ENCODE measurements at regions not wholly inside any gene's neighbourhood (a gene's known extent, or its start where the extent isn't known, plus 50 kb on each side); places are given as distances from the start of the nearest gene placed in this dataset.
A peak's percentile ranks its signal among the peaks of the same experiment; 100 is the strongest.

DNA sequence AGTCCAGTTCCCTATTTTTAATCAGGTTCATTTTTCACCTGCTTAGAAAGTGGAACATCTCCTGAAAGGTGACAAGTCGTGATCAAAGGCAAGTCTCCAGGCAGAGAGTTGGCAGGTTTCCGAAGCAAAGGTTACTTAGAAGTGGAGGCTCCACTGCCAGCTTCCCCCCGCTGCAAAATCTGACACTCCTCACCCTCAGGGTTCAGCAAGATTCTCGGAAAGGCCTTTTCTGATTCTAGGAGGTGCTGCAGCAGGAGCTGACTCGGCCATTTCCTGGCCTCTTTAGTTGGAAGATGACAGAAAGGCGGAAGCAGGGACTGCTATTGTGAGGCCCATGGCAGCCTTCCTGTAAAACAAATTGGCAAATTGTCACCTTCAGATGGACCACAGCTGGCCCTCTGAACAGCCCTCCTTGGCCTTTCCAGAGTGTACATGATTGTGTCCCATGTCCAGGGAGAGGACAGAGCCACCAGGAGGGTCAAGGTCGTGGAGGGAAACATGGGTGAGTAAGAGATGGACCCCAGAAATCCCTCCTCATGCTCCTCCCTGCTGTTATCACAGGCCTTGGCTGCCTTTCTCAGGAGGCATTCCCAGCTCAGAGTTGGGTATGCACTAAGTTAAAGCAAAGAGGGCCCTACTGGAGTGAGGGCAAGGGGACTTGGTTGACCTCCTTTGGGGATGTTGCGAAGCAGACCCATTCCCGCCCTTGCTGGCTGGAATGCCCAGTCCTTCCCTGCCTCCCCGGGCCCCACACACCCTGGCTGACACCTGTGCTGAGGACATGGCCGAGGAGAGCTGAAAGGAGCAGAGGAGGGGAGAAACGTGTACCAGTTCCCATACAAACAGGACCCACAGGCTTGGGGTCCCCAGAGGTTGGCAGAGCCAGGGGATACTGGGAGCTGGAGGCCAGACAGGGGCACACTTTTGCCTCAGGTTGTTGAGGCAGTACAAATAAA, 115.5 kb upstream of the IRF2BP2 start:
- 57% methylated on average over 7 of the region's 12 CpGs for WGBS (ENCODE audit: insufficient coverage)
- Histone ChIP-seq H3K9ac (ENCODE audit: low read length) (no peak overlapping the region), H3K36me3 (replicated peaks in 1 of 2; ENCODE audit: control extremely low read depth in 1 of 2, control insufficient read depth in 1 of 2, extremely low read depth in 1 of 2, insufficient read depth in 2 of 2, low read length in 1 of 2) (no peaks in the 10 kb centered on the region), H3K9me3 (ENCODE audit: control extremely low read depth in 1 of 3, control insufficient read depth in 2 of 3, insufficient read depth in 1 of 3, low read length in 2 of 3) (no peaks in the 10 kb centered on the region), H3K4me2 (replicated peaks; ENCODE audit: low read depth, low read length, poor library complexity, severe bottlenecking) (peak overlapping the region; percentile 72), H4K20me1 (ENCODE audit: control insufficient read depth, insufficient read depth, low read length, poor library complexity, severe bottlenecking) (no peaks in the 10 kb centered on the region), H3K4me3 (ENCODE audit: control extremely low read depth in 1 of 5, extremely low read depth in 1 of 5, insufficient read depth in 1 of 5, low read depth in 2 of 5, low read length in 4 of 5) (no peak overlapping the region), H3K27me3 (replicated peaks in 1 of 4; ENCODE audit: control extremely low read depth in 1 of 4, control insufficient read depth in 3 of 4, insufficient read depth in 4 of 4, low read length in 3 of 4) (no peaks in the 10 kb centered on the region), H3K4me1 (ENCODE audit: control insufficient read depth in 2 of 2, insufficient read depth in 2 of 2, low read length in 2 of 2) (peaks cover 39 to 56% of the 10 kb centered on the region in 2 donors), H3K79me2 (ENCODE audit: control insufficient read depth, insufficient read depth, low read length) (no peaks in the 10 kb centered on the region), H2AFZ (ENCODE audit: insufficient read depth, low read depth, low read length, poor library complexity, severe bottlenecking) (peak overlapping the region; percentile 64), H3K27ac (ENCODE audit: low read length in 2 of 2) (no peak overlapping the region)
- ChIA-PET POLR2A (no interaction called here), CTCF (interaction anchor here (1.1 to 2.5 kb wide), 3 partner anchors 11 to 122 kb away, joined by 3 to 12 read pairs (median 3); no protein-coding TSS in a partner anchor)
- TF ChIP-seq, protein P1, sequence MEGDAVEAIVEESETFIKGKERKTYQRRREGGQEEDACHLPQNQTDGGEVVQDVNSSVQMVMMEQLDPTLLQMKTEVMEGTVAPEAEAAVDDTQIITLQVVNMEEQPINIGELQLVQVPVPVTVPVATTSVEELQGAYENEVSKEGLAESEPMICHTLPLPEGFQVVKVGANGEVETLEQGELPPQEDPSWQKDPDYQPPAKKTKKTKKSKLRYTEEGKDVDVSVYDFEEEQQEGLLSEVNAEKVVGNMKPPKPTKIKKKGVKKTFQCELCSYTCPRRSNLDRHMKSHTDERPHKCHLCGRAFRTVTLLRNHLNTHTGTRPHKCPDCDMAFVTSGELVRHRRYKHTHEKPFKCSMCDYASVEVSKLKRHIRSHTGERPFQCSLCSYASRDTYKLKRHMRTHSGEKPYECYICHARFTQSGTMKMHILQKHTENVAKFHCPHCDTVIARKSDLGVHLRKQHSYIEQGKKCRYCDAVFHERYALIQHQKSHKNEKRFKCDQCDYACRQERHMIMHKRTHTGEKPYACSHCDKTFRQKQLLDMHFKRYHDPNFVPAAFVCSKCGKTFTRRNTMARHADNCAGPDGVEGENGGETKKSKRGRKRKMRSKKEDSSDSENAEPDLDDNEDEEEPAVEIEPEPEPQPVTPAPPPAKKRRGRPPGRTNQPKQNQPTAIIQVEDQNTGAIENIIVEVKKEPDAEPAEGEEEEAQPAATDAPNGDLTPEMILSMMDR (IDR thresholded peaks at IDR 0.05), result no peak
- TF ChIP-seq EZH2 (IDR thresholded peaks at IDR 0.05; ENCODE audit: borderline replicate concordance, insufficient read depth, low read depth, low read length, poor library complexity, severe bottlenecking), result no peak
- ATAC-seq (ENCODE audit: low read depth), result no peak
- intact Hi-C loops (cut with micrococcal nuclease), result loop anchor here (5.0 kb wide), 1 partner anchor 202 kb away; no protein-coding TSS in a partner anchor
- H3K4me1 Mint-ChIP-seq, result peaks cover 56% of the 10 kb centered on the region
- H3K27ac Mint-ChIP-seq, result peak overlapping the region; percentile 53
- peak overlapping the region; percentile 70 for H3K4me3 Mint-ChIP-seq
- no peak for DNase-seq
- H3K9me3 Mint-ChIP-seq (ENCODE audit: insufficient read depth), result no peaks in the 10 kb centered on the region
- H3K27me3 Mint-ChIP-seq, result no peaks in the 10 kb centered on the region
